HCT116 (cell line): ENCODE measurements at regions not wholly inside any gene's neighbourhood (a gene's known extent, or its start where the extent isn't known, plus 50 kb on each side); places are given as distances from the start of the nearest gene placed in this dataset.

ENCODE experiments used
- ATAC-seq: fragments of 200-7000 bp; cut with Tn5 transposase; 2 replicates; pipeline ENCODE4 v1.9.1; 2020; ENCODE audit warnings: mild to moderate bottlenecking, moderate library complexity
- BruUV-seq: library from RNA; stranded (reverse); fragments of 400-500 nt; replicated peaks from 2 replicates; lab custom pipeline; 2021; lab: Mats Ljungman, UMichigan
- CTCF ChIA-PET: fragments of 300-600 bp; sonication (Branson Sonifier 250); formaldehyde crosslinking; loops from one replicate; lab custom pipeline; 2021; ENCODE audit warnings: antibody characterized with exemption; lab: Charles Lee
- POLR2A ChIA-PET: fragments of 300-600, 350-600 bp; sonication (Branson Sonifier 250); formaldehyde crosslinking; loops from one replicate; lab custom pipeline; 2021; ENCODE audit warnings: antibody characterized with exemption; lab: Charles Lee
- RAD21 ChIA-PET, 2 experiments: fragments of 300-600 bp; sonication (Branson Sonifier 250); formaldehyde crosslinking; loops; one replicate each; lab custom pipeline; 2023; ENCODE audit warnings: low total read pairs in 2 of 2; ENCODE audit not compliant: uncharacterized antibody in 2 of 2, unreplicated experiment in 2 of 2, low non-redundant PET in 1 of 2; lab: Charles Lee
- DNase-seq: peaks from one replicate; pipeline ENCODE4 v3.0.0-alpha.2; 2010; ENCODE audit warnings: low read depth, low spot score
- H2AFZ ChIP-seq: fragments of 200-600 bp; shearing (Covaris generic), sonication (generic); 2 replicates; pipeline ENCODE4 v1.6.1; 2017; ENCODE audit warnings: low read depth, mixed run types, mixed read lengths, antibody characterized with exemption, low read length; ENCODE audit not compliant: poor library complexity, severe bottlenecking
- H3K27ac ChIP-seq: 2 replicates; pipeline ENCODE4 v1.5.1; 2012; ENCODE audit warnings: low read depth, low read length
- H3K27me3 ChIP-seq: fragments of 200-600 bp; sonication (generic); 2 replicates; pipeline ENCODE4 v1.6.1; 2016; ENCODE audit warnings: mixed run types, low read length, mixed read lengths; ENCODE audit not compliant: insufficient read depth
- H3K36me3 ChIP-seq, 2 experiments: fragments of 200-500 bp in 1 of 2; fragments of 200-600 bp in 1 of 2; sonication (Bioruptor generic) in 1 of 2; sonication (generic) in 1 of 2; 2 replicates each; pipeline versions ENCODE4 v1.5.1 to v1.6.1; 2014 to 2016; ENCODE audit warnings: low read length in 2 of 2, inconsistent platforms in 1 of 2, mixed read lengths in 1 of 2, mixed run types in 1 of 2; ENCODE audit not compliant: insufficient read depth in 2 of 2, control insufficient read depth in 1 of 2
- H3K4me1 ChIP-seq, 2 experiments: fragments of 200-600 bp in 1 of 2; sonication (generic) in 1 of 2; 2 replicates each; pipeline versions ENCODE4 v1.5.1 to v1.6.1; 2012 to 2017; ENCODE audit warnings: low read length in 2 of 2, inconsistent platforms in 1 of 2, mild to moderate bottlenecking in 1 of 2, mixed read lengths in 1 of 2, mixed run types in 1 of 2, moderate library complexity in 1 of 2; ENCODE audit not compliant: insufficient read depth in 2 of 2, control insufficient read depth in 1 of 2
- H3K4me2 ChIP-seq: fragments of 200-600 bp; sonication (generic); 2 replicates; pipeline ENCODE4 v1.6.1; 2017; ENCODE audit warnings: mixed run types, low read length, mixed read lengths
- H3K4me3 ChIP-seq, 2 experiments: fragments of 200-600 bp in 1 of 2; sonication (generic) in 1 of 2; replicated peaks in 1 of 2; 2 replicates each; pipeline ENCODE4 v1.5.1; 2011 to 2016; ENCODE audit warnings: low read length in 2 of 2, control low read depth in 1 of 2, low read depth in 1 of 2, mild to moderate bottlenecking in 1 of 2, mixed read lengths in 1 of 2, mixed run types in 1 of 2
- H3K79me2 ChIP-seq: fragments of 200-600 bp; sonication (generic); 2 replicates; pipeline ENCODE4 v1.6.1; 2017; ENCODE audit warnings: mild to moderate bottlenecking, mixed run types, low read length, moderate library complexity, mixed read lengths; ENCODE audit not compliant: insufficient read depth
- H3K9ac ChIP-seq: fragments of 200-600 bp; sonication (generic); 2 replicates; pipeline ENCODE4 v1.6.1; 2016; ENCODE audit warnings: low read length, mixed read lengths
- H3K9me2 ChIP-seq: fragments of 200-600 bp; sonication (generic), shearing (Covaris generic); 2 replicates; pipeline ENCODE4 v1.6.1; 2017; ENCODE audit warnings: mixed run types, mild to moderate bottlenecking, moderate library complexity; ENCODE audit not compliant: insufficient read depth
- H3K9me3 ChIP-seq, 2 experiments: fragments of 200-500 bp in 1 of 2; fragments of 200-600 bp in 1 of 2; sonication (Bioruptor generic) in 1 of 2; sonication (generic) in 1 of 2; 2 replicates each; pipeline ENCODE4 v1.6.1; 2014 to 2017; ENCODE audit warnings: low read length in 2 of 2, mixed read lengths in 2 of 2, inconsistent platforms in 1 of 2, low read depth in 1 of 2, mild to moderate bottlenecking in 1 of 2, mixed run types in 1 of 2, moderate library complexity in 1 of 2; ENCODE audit not compliant: control insufficient read depth in 1 of 2, insufficient read depth in 1 of 2
- H4K20me1 ChIP-seq: fragments of 200-600 bp; sonication (generic), shearing (Covaris generic); 2 replicates; pipeline ENCODE4 v1.6.1; 2017; ENCODE audit warnings: mixed run types, mild to moderate bottlenecking, moderate library complexity; ENCODE audit not compliant: insufficient read depth
- ATF3 ChIP-seq: IDR thresholded peaks from 2 replicates; pipeline ENCODE4 v1.6.1; 2012
- CEBPB ChIP-seq: IDR thresholded peaks from 2 replicates; pipeline ENCODE4 v1.6.1; 2012; ENCODE audit warnings: low read depth
- CTCF ChIP-seq, 3 experiments: fragments of 200-600 bp in 1 of 3; sonication (generic) in 1 of 3; IDR thresholded peaks in 2 of 3; conservative IDR thresholded peaks in 1 of 3; 2 replicates each; pipeline ENCODE4 v1.5.1; 2012 to 2017; ENCODE audit warnings: low read depth in 2 of 3, low read length in 2 of 3, antibody characterized with exemption in 1 of 3, borderline replicate concordance in 1 of 3, control low read depth in 1 of 3, mild to moderate bottlenecking in 1 of 3, mixed read lengths in 1 of 3, mixed run types in 1 of 3, moderate library complexity in 1 of 3; ENCODE audit not compliant: insufficient read depth in 1 of 3
- EGR1 ChIP-seq: IDR thresholded peaks from 2 replicates; pipeline ENCODE4 v1.6.1; 2012; ENCODE audit warnings: low read depth
- EZH2 ChIP-seq: fragments of 200-600 bp; sonication (generic); IDR thresholded peaks from 2 replicates; pipeline ENCODE4 v1.6.1; 2017; ENCODE audit warnings: antibody characterized with exemption, mixed run types
- JUND ChIP-seq: IDR thresholded peaks from 2 replicates; pipeline ENCODE4 v1.6.1; 2012
- MAX ChIP-seq: IDR thresholded peaks from 2 replicates; pipeline ENCODE4 v1.6.1; 2012
- POLR2AphosphoS5 ChIP-seq: IDR thresholded peaks from 2 replicates; pipeline ENCODE4 v1.6.1; 2011; ENCODE audit warnings: mild to moderate bottlenecking, low read depth, low read length, moderate library complexity
- SIN3A ChIP-seq: IDR thresholded peaks from 2 replicates; pipeline ENCODE4 v1.6.1; 2012; ENCODE audit warnings: low read depth
- SP1 ChIP-seq: IDR thresholded peaks from 2 replicates; pipeline ENCODE4 v1.6.1; 2012; ENCODE audit warnings: low read depth
- SRF ChIP-seq: IDR thresholded peaks from 2 replicates; pipeline ENCODE4 v1.6.1; 2012; ENCODE audit warnings: low read depth
- TCF7L2 ChIP-seq: IDR thresholded peaks from 2 replicates; pipeline ENCODE4 v1.7.0; 2011; ENCODE audit warnings: borderline replicate concordance, inconsistent platforms; ENCODE audit not compliant: insufficient read depth, insufficient read length; ENCODE audit errors: extremely low read depth
- ZBTB33 ChIP-seq: IDR thresholded peaks from 2 replicates; pipeline ENCODE4 v1.6.1; 2011; ENCODE audit warnings: mild to moderate bottlenecking, low read length, moderate library complexity; ENCODE audit not compliant: insufficient replicate concordance; ENCODE audit errors: extremely low read depth
- ZNF274 ChIP-seq: fragments of 200-500 bp; sonication (Bioruptor generic); IDR thresholded peaks from 2 replicates; pipeline ENCODE4 v1.6.1; 2014; ENCODE audit warnings: mild to moderate bottlenecking, low read depth, low read length, inconsistent platforms
- intact Hi-C: fragments of 100-400 bp; cut with micrococcal nuclease; formaldehyde crosslinking; loops from 2 replicates; pipeline ENCODE4 v1.10.0; 2022

- H3K9me3 ChIP-seq, result peaks cover 0 to 19% of the 10 kb centered on the region in 2 experiments; a peak in 2 of 4 replicates
- no peak for TF ChIP-seq SP1
- TF ChIP-seq TCF7L2, result no peak
- no peak for TF ChIP-seq EZH2
- TF ChIP-seq, all 23 proteins: peak for 0
- no peak overlapping the region for H3K4me3 ChIP-seq
- intact Hi-C loops, result no loop called here
- no peaks in the 10 kb centered on the region for H3K4me1 ChIP-seq
- ChIA-PET CTCF (no interaction called here), POLR2A (no interaction called here), RAD21 (no interaction called here)
- H3K9me2 ChIP-seq, result no peaks in the 10 kb centered on the region
- no peaks in the 10 kb centered on the region for H4K20me1 ChIP-seq
- no TSS peak for BruUV-seq
- H3K36me3 ChIP-seq, result no peaks in the 10 kb centered on the region; a peak in 1 of 4 replicates
- no peaks in the 10 kb centered on the region for H3K79me2 ChIP-seq
- DNase-seq (no peak), ATAC-seq (no peak)
- H3K4me2 ChIP-seq, result no peak overlapping the region
- H3K9ac ChIP-seq, result no peak overlapping the region
- no peaks in the 10 kb centered on the region for H3K27me3 ChIP-seq
- no peak overlapping the region for H2AFZ ChIP-seq
- H3K27ac ChIP-seq, result no peak overlapping the region
Observed at GRCh38 chr2:14340703-14341102, 291.8 kb upstream of the LRATD1 start.

- no peaks in the 10 kb centered on the region for H3K4me1 ChIP-seq
- no peak overlapping the region for H3K4me3 ChIP-seq
- CTCF ChIA-PET, result no interaction called here
- H4K20me1 ChIP-seq, result no peaks in the 10 kb centered on the region
- no peak for ATAC-seq
- H3K9me2 ChIP-seq, result no peaks in the 10 kb centered on the region
- no peak overlapping the region for H2AFZ ChIP-seq
- no TSS peak for BruUV-seq
- no peaks in the 10 kb centered on the region for H3K79me2 ChIP-seq
- no peak for DNase-seq
- RAD21 ChIA-PET, result no interaction called here
- no peak overlapping the region for H3K9ac ChIP-seq
- no peak overlapping the region for H3K27ac ChIP-seq
- POLR2A ChIA-PET, result no interaction called here
- intact Hi-C loops, result no loop called here
- H3K9me3 ChIP-seq, result peaks cover 4 to 16% of the 10 kb centered on the region in 2 experiments; a peak in 2 of 4 replicates
- H3K36me3 ChIP-seq, result no peaks in the 10 kb centered on the region; a peak in 1 of 4 replicates
- H3K4me2 ChIP-seq, result no peak overlapping the region
- no peaks in the 10 kb centered on the region for H3K27me3 ChIP-seq
- no peak for TF ChIP-seq SIN3A
- no peak for TF ChIP-seq SRF
- no peak for TF ChIP-seq MAX
- no peak for TF ChIP-seq ZNF274
- no peak for TF ChIP-seq ZBTB33
- no peak for TF ChIP-seq POLR2AphosphoS5
- no peak for TF ChIP-seq CTCF (IDR thresholded peaks at IDR 0.05 in 2 of 3, conservative IDR thresholded peaks at IDR 0.05 in 1 of 3; ENCODE audit: borderline replicate concordance in 1 of 3, insufficient read depth in 1 of 3, low read depth in 2 of 3, low read length in 2 of 3)
- no peak for TF ChIP-seq ATF3
- TF ChIP-seq CEBPB, result no peak
- TF ChIP-seq JUND, result no peak
- no peak for TF ChIP-seq EGR1
Observed at GRCh38 chr2:14342313-14342712, 290.2 kb upstream of the LRATD1 start.
